PFSK-1 (cell line): ENCODE measurements at regions not wholly inside any gene's neighbourhood (a gene's known extent, or its start where the extent isn't known, plus 50 kb on each side); places are given as distances from the start of the nearest gene placed in this dataset.

Experiments
- FOXP2 ChIP-seq: optimal IDR thresholded peaks from 2 replicates; pipeline ENCODE3; 2011; ENCODE audit warnings: borderline replicate concordance, control low read depth, inconsistent platforms; ENCODE audit not compliant: insufficient read depth; ENCODE audit errors: extremely low read length, extremely low read depth
- POLR2AphosphoS5 ChIP-seq: IDR thresholded peaks from 2 replicates; pipeline ENCODE4 v1.6.1; 2012; ENCODE audit warnings: low read depth, mild to moderate bottlenecking, control low read depth, low read length, moderate library complexity
- REST ChIP-seq, 2 experiments: IDR thresholded peaks; 2 replicates each; pipeline versions ENCODE4 v1.6.1 to v1.8.0; 2011 to 2012; ENCODE audit warnings: low read depth in 2 of 2, low read length in 2 of 2, control low read depth in 1 of 2, inconsistent platforms in 1 of 2, mild to moderate bottlenecking in 1 of 2, moderate library complexity in 1 of 2; ENCODE audit not compliant: insufficient read depth in 1 of 2
- SIN3A ChIP-seq: IDR thresholded peaks from 2 replicates; pipeline ENCODE4 v1.6.1; 2012; ENCODE audit warnings: mild to moderate bottlenecking, low read length, moderate library complexity, borderline replicate concordance; ENCODE audit not compliant: insufficient read depth
- TAF1 ChIP-seq: IDR thresholded peaks from 2 replicates; pipeline ENCODE4 v1.6.1; 2012; ENCODE audit warnings: low read length, control low read depth, borderline replicate concordance; ENCODE audit not compliant: insufficient read depth

- TF ChIP-seq REST (IDR thresholded peaks at IDR 0.05; ENCODE audit: insufficient read depth in 1 of 2, low read depth in 2 of 2, low read length in 2 of 2) (no peak), FOXP2 (no peak), POLR2AphosphoS5 (no peak), TAF1 (no peak), SIN3A (no peak)
These were observed 1433.8 kb upstream of the SLC39A10 start for GRCh38 chr2:194223218-194223617.

- TF ChIP-seq TAF1 (no peak), POLR2AphosphoS5 (no peak), REST (IDR thresholded peaks at IDR 0.05; ENCODE audit: insufficient read depth in 1 of 2, low read depth in 2 of 2, low read length in 2 of 2) (no peak), SIN3A (no peak)
These were observed 1442.8 kb upstream of the SLC39A10 start for GRCh38 chr2:194214192-194214591.

GRCh38 chr2:194205568-194206227 lies 1451.3 kb upstream of the SLC39A10 start:
- TF ChIP-seq FOXP2 (no peak), SIN3A (no peak), REST (IDR thresholded peaks at IDR 0.05; ENCODE audit: insufficient read depth in 1 of 2, low read depth in 2 of 2, low read length in 2 of 2) (no peak), POLR2AphosphoS5 (no peak), TAF1 (no peak)

- TF ChIP-seq TAF1 (no peak), REST (IDR thresholded peaks at IDR 0.05; ENCODE audit: insufficient read depth in 1 of 2, low read depth in 2 of 2, low read length in 2 of 2) (no peak), FOXP2 (no peak)
These were observed 1453.1 kb upstream of the SLC39A10 start for GRCh38 chr2:194203898-194204297.

GRCh38 chr2:194182888-194183287 lies 1474.1 kb upstream of the SLC39A10 start:
- TF ChIP-seq FOXP2 (no peak), TAF1 (no peak), POLR2AphosphoS5 (no peak), SIN3A (no peak), REST (IDR thresholded peaks at IDR 0.05; ENCODE audit: insufficient read depth in 1 of 2, low read depth in 2 of 2, low read length in 2 of 2) (no peak)
